ENCODE measurements at regions not wholly inside any gene's neighbourhood (a gene's known extent, or its start where the extent isn't known, plus 50 kb on each side); places are given as distances from the start of the nearest gene placed in this dataset.

DNA sequence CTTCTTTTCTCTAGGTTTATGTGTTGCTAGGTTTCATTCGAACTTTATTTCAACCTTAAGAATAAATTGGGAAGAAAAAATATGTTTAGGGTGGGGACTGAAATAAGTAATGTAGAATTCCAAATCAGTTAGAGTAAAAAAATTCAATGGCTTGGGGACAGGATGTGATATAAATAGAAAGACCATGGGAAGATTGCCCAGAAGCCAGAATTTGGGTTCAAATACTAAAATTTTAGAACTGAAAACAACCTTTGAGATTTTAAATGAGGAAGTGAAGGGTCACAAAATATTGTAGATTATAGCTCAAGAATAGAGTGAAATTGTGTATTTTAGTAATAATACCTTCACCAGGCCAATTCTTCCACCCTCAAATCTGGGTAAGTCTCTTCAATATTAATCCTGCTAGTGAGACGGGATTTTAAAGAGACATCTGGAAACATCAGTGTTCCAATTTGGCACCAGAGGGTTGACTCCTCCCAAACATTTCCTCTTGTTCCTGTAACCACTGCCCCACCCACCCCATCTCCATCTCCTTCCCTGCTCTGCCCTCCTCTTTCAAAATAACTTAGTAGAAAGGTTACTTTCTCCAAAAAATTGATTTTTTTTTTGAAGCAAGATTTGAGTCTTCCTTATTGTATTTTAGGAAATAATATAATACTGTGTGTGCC is 51.3 kb upstream of the FAM3C start:
- no peak for DNase-seq

DNA sequence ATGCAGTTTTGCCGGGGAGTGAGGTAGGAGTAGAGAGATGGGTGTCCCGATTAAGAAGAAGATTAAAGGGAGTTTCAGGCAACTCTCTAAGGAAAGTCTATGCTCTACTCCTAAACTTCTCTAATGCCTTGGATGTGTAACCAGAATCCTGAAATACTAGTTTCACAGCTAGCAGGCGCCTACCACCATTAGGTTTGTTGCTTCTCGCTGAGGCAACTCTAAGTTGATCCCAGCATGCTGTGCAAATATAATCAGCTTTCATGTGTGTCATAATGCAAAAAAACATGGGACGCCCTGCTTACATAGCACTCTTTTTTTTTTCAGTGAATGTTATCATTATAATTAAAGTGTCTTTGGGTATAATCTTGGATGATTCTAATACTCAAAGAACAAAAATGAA is 50.4 kb upstream of the FAM3C start:
- DNase-seq, result no peak

Measured in suppressor macrophage (primary cell).